Left ventricle myocardium superior (tissue), 1 donor: ENCODE measurements at regions not wholly inside any gene's neighbourhood (a gene's known extent, or its start where the extent isn't known, plus 50 kb on each side); places are given as distances from the start of the nearest gene placed in this dataset.

Source experiments
- ATAC-seq: fragments of 200-7000 bp; cut with Tn5 transposase; one replicate; pipeline ENCODE4 v1.9.1; 2020; ENCODE audit warnings: mild to moderate bottlenecking, moderate library complexity
- DNase-seq: peaks from one replicate; pipeline ENCODE4 v3.0.0-alpha.2; 2020
- intact Hi-C: fragments of 100-400 bp; cut with micrococcal nuclease; formaldehyde crosslinking; loops from one replicate; pipeline ENCODE4 v1.11.0; 2022
- donor health status: DM: no; HTN: yes; CAD: no; lungs with severe emphysema.

DNA sequence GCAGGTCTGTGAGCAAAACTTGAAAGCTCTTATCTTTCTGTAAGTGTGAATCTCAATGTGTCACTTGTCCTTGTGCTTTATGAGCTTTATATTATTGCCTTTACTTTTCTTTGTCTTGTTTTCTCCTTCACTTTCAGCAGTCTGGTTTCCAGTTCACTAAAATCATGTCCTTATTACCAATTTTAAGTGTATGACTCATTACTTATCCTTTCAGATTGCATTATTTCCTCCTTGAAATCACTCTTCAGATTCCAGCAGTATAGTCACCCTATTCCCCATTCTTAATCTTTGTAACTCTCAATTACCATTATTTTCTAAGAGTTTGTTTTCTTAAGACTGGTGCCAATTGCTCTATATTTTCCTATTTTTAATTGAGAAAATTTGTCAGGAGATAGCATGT lies 117.4 kb upstream of the GRIK2 start:
- intact Hi-C loops: no loop called here
- no peak for DNase-seq
- no peak for ATAC-seq

DNA sequence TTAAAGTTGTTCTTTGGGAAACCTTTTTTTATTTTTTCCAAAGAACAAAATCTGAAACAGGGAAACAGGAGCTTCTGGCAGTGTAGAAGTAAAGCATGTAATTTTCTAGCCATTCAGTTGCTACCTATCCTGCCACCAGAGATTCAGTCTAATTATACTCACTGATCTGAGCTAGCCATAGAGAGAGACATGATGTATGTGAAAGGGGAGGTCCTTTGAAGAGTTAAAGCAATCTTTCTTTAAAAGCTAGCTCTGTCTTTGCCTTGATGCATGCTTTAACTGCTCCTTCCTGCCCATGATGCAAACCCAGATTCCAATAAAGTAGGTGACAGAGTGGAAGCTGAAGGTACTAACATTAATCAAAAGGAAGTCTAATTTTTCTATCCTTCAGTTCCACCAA lies 114.1 kb upstream of the GRIK2 start:
- intact Hi-C loops: no loop called here
- DNase-seq: no peak
- ATAC-seq: no peak

DNA sequence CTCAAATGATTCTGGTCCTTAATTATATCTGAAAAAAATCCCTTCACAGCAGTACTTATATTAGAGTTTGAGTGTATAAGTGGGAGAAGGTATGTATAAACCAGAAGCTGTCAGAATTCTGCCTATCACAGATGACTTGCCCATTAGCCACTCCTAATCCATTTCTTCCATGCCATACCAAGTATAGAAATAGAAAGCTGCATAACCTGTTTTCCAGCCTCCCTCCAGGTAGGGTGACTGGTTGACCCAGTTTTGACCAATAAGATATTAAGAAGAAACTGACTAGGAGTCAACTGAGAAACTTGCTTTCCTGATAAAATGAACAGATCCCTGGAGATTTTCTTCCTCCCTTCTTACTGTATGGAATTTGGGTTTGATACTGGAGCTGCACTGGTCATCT lies 112.2 kb upstream of the GRIK2 start:
- ATAC-seq: no peak
- no peak for DNase-seq
- intact Hi-C loops: no loop called here

DNA sequence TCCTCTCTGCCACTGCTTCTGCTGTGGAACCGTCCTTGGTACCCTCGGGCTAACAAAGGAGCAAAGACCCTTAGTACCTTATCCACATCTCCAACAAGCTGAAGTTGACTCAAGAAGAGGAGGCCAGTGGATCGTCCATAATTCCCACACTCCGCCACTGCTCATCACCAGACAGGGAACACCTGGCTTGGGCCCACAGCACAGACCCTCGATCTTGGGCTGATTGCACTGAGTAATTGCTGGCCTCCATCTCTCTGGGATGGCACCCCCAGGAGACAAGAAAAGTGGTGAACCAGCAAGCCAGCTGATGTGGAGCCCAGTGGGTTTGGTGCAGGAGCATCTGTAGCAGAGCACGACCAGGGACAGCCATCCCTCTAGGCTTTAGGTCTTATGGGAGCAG lies 109.4 kb upstream of the GRIK2 start:
- DNase-seq (no peak), ATAC-seq (no peak)
- intact Hi-C loops: no loop called here

DNA sequence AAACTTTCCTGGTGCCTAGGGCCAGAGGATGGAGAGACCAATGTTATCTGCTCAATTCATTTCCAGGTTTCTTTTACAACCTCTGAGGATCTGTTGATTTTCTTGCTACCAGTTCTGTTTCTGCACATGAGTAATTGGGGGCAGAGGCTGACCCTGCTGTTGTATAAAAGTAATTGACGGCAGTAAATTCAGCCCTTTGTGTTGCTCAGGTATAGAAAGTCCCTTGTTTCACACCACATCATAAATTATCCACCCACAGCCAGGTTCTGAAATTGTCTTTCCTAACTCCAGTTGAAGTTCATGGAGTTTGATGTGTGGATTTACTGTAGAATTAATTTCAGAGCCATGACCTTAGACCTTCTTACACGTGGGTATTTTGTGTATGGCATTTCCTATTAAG lies 107.4 kb upstream of the GRIK2 start:
- intact Hi-C loops: no loop called here
- ATAC-seq (no peak), DNase-seq (no peak)

DNA sequence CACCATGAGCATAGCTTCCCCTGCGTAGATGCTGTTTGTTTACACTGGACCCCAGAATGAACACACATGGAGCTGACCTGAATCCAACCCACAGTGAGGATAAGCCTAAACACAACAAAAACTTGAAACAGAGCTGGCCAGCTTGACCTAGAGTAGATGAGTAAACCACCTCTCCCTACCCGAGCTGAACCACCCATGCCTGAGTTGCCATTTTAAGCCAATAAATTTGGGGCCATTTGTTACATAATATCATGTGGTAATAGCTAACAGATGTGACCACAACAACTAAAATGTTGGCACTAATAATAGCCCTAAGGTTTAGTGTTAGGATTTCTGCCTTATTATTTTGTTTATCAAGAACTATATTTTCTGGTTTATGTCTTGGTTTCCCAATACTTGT lies 103.2 kb upstream of the GRIK2 start:
- intact Hi-C loops: no loop called here
- ATAC-seq: no peak
- DNase-seq: no peak

DNA sequence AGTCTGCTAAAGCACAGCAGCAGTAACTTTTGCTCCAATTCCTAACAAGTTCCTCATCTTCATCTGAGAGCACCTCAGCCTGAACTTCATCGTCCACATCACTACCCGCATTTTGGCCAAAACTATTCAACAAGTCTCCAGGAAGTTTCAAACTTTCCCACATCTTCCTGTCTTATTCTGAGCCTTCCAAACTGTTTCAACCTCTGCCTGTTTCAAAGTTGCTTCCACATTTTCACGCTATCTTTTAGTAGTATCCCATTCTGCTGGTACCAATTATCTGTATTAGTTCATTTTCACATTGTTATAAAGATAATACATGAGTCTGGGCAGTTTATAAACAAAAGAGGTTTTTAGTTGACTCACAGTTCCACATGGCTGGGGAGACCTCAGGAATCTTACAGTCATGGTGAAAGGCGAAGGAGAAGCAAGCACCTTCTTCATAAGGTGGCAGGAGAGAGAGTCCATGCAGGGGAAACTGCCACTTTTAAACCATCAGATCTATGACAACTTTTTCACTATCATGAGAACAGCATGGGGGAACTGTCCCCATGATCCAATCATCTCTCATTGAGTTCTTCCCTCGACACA lies 99.4 kb upstream of the GRIK2 start:
- intact Hi-C loops: no loop called here
- no peak for ATAC-seq

DNA sequence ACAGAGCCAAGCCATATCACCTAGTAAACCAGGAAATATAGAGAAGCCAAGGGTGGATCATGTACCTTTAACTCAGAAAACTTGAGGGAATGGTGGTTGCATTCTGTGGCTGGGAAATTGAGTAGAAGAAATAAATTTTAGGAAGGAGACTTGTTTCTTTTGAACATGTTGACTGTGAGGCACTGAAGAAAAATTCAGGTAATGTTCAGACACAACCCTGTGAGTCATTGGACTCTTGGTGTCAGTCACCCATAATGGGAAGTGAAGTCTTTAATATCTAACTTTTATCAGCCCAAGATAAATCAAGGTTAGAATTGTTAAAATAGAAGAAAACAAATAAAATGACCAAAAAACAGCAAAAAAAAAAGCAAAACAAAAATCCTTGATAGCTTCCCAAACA lies 98.8 kb upstream of the GRIK2 start:
- no peak for ATAC-seq
- no peak for DNase-seq
- intact Hi-C loops: no loop called here

More for the DNA sequence above, 99.4 kb upstream of the GRIK2 start:
- DNase-seq: no peak

DNA sequence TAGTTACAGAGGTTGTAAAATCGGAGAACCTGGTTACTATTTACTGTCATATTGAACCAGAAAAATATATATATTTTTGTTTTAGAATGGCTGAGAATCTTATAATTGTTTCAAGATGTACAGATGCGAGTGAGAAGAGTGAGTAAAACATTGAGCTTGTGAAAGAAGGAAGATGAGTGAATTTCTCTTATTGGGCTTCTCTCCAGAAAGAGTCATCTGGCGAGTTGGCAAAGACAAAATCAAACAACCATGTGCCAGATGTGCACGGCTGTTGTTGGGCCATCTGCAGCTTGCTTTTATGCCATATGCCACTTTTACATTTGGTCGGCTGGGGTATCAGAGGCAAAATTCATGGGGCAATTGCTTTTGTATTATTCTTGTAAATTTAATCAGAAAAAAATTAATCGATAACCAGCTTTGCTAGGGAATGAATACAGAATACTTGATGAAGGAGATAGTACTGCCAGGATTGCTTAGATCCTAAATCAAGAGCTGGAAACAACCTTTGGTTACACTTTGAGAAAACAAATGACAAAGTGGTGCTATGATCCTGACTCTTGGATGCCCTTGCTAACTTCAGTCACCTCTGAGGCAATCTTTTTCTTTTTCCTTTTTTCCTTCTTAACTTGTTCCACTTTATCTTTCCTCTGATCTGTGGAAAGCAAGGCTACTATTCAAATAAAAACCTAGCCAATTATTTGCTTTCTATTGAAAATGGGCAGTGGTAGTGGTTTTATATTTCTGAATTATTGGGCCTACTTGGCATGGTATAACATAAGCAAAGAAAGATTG lies 97.1 kb upstream of the GRIK2 start:
- intact Hi-C loops: no loop called here
- no peak for DNase-seq
- no peak for ATAC-seq

DNA sequence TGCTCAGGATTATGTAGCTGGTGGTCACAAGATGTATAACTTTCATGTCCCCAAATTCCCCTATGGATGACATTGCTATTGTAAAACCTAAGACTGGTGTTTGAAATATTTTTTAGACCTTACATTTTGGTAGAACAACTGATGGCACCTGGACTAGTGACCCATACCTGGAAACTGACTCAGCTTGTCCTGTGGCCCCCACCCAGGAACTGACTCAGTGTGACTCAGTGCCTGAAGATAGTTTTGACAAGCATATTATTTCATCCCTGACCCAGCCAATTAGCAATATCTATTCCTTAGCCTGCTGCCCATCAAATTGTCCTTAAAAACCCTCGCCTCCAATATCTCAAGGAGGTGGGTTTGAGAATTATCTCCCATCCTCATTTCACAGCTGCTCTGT lies 90.9 kb upstream of the GRIK2 start:
- intact Hi-C loops: no loop called here
- no peak for DNase-seq
- ATAC-seq: no peak

DNA sequence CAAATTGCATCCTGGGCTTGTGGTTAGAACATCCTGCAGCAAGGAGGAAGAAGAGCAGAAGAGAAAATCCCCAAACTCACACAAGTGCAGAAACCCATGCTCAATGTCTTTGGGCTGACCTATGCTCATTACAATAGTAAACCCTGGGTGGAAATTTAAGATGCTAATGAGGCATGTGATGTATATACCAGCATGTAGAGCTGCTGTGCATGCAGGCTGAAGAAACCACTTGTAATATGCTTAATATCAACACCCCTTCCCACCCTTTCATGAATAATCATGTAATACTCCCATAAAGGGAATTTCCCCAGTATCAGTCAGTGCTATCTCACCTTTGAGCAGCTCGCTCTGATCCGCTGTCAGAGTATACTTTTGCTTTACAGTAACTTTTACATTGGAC lies 90.0 kb upstream of the GRIK2 start:
- intact Hi-C loops: no loop called here
- no peak for ATAC-seq
- no peak for DNase-seq

DNA sequence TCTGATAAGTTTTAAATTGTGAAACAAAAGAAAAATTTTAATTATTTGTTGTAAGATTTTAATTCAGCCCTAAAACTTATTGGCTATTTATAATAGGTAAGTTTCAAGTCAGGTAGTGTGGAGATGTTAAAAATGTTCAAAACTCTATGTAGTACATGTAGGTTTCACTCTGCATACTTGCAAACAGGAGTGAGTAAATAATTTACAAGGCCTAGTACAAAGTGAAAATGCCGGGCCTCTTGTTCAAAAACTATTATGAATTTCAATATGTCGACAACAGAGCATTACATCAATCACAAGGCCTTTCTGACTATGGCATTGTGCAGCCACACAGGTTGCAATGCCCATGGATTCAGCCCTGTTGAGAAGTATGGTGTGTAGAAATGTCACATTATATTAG lies 80.9 kb upstream of the GRIK2 start:
- DNase-seq: no peak
- no peak for ATAC-seq

DNA sequence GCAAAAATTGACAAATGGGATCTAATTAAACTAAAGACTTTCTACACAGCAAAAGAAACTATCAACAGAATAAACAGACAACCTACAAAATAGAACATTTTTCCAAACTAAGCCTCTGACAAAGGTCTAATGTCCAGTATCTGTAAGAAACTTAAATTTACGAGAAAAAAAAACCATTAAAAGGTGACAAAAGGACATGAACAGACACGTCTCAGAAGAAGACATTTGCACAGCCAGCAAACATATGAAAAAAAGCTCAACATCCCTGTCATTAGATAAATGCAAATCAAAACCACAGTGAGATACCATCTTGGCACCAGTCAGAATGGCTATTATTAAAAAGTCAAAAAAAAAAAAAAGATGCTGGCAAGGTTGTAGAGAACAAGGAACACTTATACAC lies 70.6 kb upstream of the GRIK2 start:
- ATAC-seq: no peak
- DNase-seq: no peak
- intact Hi-C loops: no loop called here

More for the DNA sequence above, 80.9 kb upstream of the GRIK2 start:
- intact Hi-C loops: no loop called here

DNA sequence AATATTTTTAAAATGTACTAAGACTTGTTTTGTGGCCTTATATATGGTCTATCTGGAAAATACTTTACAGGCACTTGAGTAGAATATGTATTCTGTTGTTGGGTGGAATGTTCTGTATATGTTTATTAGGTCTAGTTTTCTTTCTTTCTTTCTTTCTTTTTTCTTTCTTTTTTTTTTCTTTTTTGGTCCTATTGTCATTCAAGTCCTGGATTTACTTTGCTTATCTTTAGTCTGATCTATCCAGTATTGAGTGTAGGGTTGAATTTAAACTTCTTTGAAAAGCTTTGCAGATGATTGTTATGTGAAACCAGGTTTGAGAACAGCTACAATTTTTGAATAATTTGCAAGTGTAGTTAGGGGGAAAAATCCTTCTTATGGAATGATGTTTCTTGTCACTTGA lies 67.1 kb upstream of the GRIK2 start:
- ATAC-seq (no peak), DNase-seq (no peak)
- intact Hi-C loops: no loop called here

DNA sequence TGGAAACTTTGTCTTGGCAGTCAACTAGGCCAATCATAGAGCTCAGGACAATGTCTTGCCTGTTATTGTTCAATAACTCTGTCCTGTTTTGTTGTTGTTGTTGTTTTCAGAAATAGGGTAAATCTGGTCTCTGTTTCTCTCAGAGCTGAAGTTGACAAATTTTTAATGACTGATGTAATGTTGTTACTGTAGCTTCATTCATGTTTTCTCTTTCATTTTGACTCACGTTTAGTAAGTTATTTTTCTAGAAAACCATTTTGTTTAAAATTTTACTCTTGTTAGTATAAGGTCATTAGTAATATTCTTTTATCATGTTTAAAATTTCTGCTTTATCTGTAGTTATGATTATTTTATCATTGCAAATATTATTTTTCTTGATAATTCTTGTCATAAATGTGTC lies 51.6 kb upstream of the GRIK2 start:
- intact Hi-C loops: no loop called here
- ATAC-seq (no peak), DNase-seq (no peak)
